Islet precursor cell (in vitro differentiated cells): ENCODE measurements at regions not wholly inside any gene's neighbourhood (a gene's known extent, or its start where the extent isn't known, plus 50 kb on each side); places are given as distances from the start of the nearest gene placed in this dataset.
"Not testable (repeated sequence)": the region's sequence is repeated elsewhere in the genome, so short reads cannot be mapped to it uniquely, and the experiment has no call there.

Experiments used
- DNase-seq: peaks from one replicate; pipeline ENCODE4 v3.0.0-alpha.2; 2018

GRCh38 chr4:138413273-138413672, 171.1 kb upstream of the SLC7A11 start:
- no peak for DNase-seq

- DNase-seq: no peak
Observed at GRCh38 chr4:138412847-138413246, 170.7 kb upstream of the SLC7A11 start.

GRCh38 chr4:138410266-138410665, 168.1 kb upstream of the SLC7A11 start:
- no peak for DNase-seq

- no peak for DNase-seq
Observed at GRCh38 chr4:138409670-138410069, 167.5 kb upstream of the SLC7A11 start.

GRCh38 chr4:138408758-138409157, 166.6 kb upstream of the SLC7A11 start:
- no peak for DNase-seq

- no peak for DNase-seq
Observed at GRCh38 chr4:138407329-138407728, 165.2 kb upstream of the SLC7A11 start.

GRCh38 chr4:138406876-138407275, 164.7 kb upstream of the SLC7A11 start:
- DNase-seq: no peak

- no peak for DNase-seq
Observed at GRCh38 chr4:138405934-138406567, 163.9 kb upstream of the SLC7A11 start.

GRCh38 chr4:138405466-138405891, 163.3 kb upstream of the SLC7A11 start:
- DNase-seq: peak; percentile 58

GRCh38 chr4:138404801-138405200, 162.7 kb upstream of the SLC7A11 start:
- DNase-seq: no peak

- no peak for DNase-seq
Observed at GRCh38 chr4:138404251-138404650, 162.1 kb upstream of the SLC7A11 start.

- no peak for DNase-seq
Observed at GRCh38 chr4:138401334-138401733, 159.2 kb upstream of the SLC7A11 start.

GRCh38 chr4:138400543-138400942, 158.4 kb upstream of the SLC7A11 start:
- no peak for DNase-seq

- DNase-seq: no peak
Observed at GRCh38 chr4:138400066-138400465, 157.9 kb upstream of the SLC7A11 start.

- DNase-seq: no peak
Observed at GRCh38 chr4:138399081-138399480, 156.9 kb upstream of the SLC7A11 start.

- no peak for DNase-seq
Observed at GRCh38 chr4:138398322-138398721, 156.2 kb upstream of the SLC7A11 start.

- no peak for DNase-seq
Observed at GRCh38 chr4:138393886-138394610, 151.9 kb upstream of the SLC7A11 start.

- DNase-seq: no peak
Observed at GRCh38 chr4:138392751-138393308, 150.7 kb upstream of the SLC7A11 start.

- DNase-seq: peak; percentile 57
Observed at GRCh38 chr4:138389976-138390685, 148.0 kb upstream of the SLC7A11 start.

GRCh38 chr4:138374947-138375346, 132.8 kb upstream of the SLC7A11 start:
- DNase-seq: no peak

GRCh38 chr4:138367942-138368341, 125.8 kb upstream of the SLC7A11 start:
- no peak for DNase-seq

- DNase-seq: not testable (repeated sequence)
Observed at GRCh38 chr4:138352446-138352845, 110.3 kb upstream of the SLC7A11 start.

- peak; percentile 83 for DNase-seq
Observed at GRCh38 chr4:138348055-138348454, 105.9 kb upstream of the SLC7A11 start.

- no peak for DNase-seq
Observed at GRCh38 chr4:138347561-138347960, 105.4 kb upstream of the SLC7A11 start.
